ENCODE measurements at regions not wholly inside any gene's neighbourhood (a gene's known extent, or its start where the extent isn't known, plus 50 kb on each side); places are given as distances from the start of the nearest gene placed in this dataset.

- Histone ChIP-seq H3K4me1 (no peaks in the 10 kb centered on the region), H3K27me3 (replicated peaks; ENCODE audit: control insufficient read depth, insufficient read depth, low read length) (no peaks in the 10 kb centered on the region), H3K9me3 (no peaks in the 10 kb centered on the region; the same call in 1 of the 2 replicates), H3K36me3 (ENCODE audit: control insufficient read depth, insufficient read depth, low read length) (no peaks in the 10 kb centered on the region), H3K4me3 (ENCODE audit: low read depth, low read length) (no peak overlapping the region)
- Mint-ChIP-seq H3K27me3 (ENCODE audit: insufficient read depth, unreplicated experiment) (no peaks in the 10 kb centered on the region), H3K4me1 (ENCODE audit: low read depth, unreplicated experiment) (no peaks in the 10 kb centered on the region), H3K4me3 (ENCODE audit: unreplicated experiment) (no peak overlapping the region), H3K27ac (ENCODE audit: unreplicated experiment) (no peak overlapping the region), H3K36me3 (ENCODE audit: insufficient read depth, unreplicated experiment) (no peaks in the 10 kb centered on the region), H3K9me3 (ENCODE audit: unreplicated experiment) (peaks cover 10% of the 10 kb centered on the region)
- ChIA-PET POLR2A (no interaction called here), CTCF (no interaction called here)
- no peak for DNase-seq
- TF ChIP-seq CTCF (IDR thresholded peaks at IDR 0.05; ENCODE audit: insufficient read depth in 1 of 2, low read depth in 1 of 2, low read length in 1 of 2, severe bottlenecking in 1 of 2, unreplicated experiment in 1 of 2), result no peak
- intact Hi-C loops (cut with micrococcal nuclease; ENCODE audit: unreplicated experiment), result no loop called here
- no TSS peak for BruUV-seq (replicated peaks)
Observed at GRCh38 chr1:185449378-185450059, 132.5 kb upstream of the IVNS1ABP start.

GRCh38 chr1:185448591-185449186, 131.6 kb upstream of the IVNS1ABP start:
- CTCF ChIA-PET, result no interaction called here
- H3K36me3 Mint-ChIP-seq (ENCODE audit: insufficient read depth, unreplicated experiment), result no peaks in the 10 kb centered on the region
- peaks cover 10% of the 10 kb centered on the region for H3K9me3 Mint-ChIP-seq (ENCODE audit: unreplicated experiment)
- POLR2A ChIA-PET, result no interaction called here
- Histone ChIP-seq H3K9me3 (no peaks in the 10 kb centered on the region; the same call in 1 of the 2 replicates), H3K4me1 (no peaks in the 10 kb centered on the region), H3K27me3 (replicated peaks; ENCODE audit: control insufficient read depth, insufficient read depth, low read length) (no peaks in the 10 kb centered on the region), H3K4me3 (ENCODE audit: low read depth, low read length) (no peak overlapping the region), H3K36me3 (ENCODE audit: control insufficient read depth, insufficient read depth, low read length) (no peaks in the 10 kb centered on the region)
- no TSS peak for BruUV-seq (replicated peaks)
- intact Hi-C loops (cut with micrococcal nuclease; ENCODE audit: unreplicated experiment), result no loop called here
- no peaks in the 10 kb centered on the region for H3K27me3 Mint-ChIP-seq (ENCODE audit: insufficient read depth, unreplicated experiment)
- DNase-seq, result no peak
- H3K4me1 Mint-ChIP-seq (ENCODE audit: low read depth, unreplicated experiment), result no peaks in the 10 kb centered on the region
- no peak overlapping the region for H3K4me3 Mint-ChIP-seq (ENCODE audit: unreplicated experiment)
- TF ChIP-seq CTCF (IDR thresholded peaks at IDR 0.05; ENCODE audit: insufficient read depth in 1 of 2, low read depth in 1 of 2, low read length in 1 of 2, severe bottlenecking in 1 of 2, unreplicated experiment in 1 of 2), result no peak
- no peak overlapping the region for H3K27ac Mint-ChIP-seq (ENCODE audit: unreplicated experiment)

- Histone ChIP-seq H3K9me3 (no peaks in the 10 kb centered on the region; the same call in 1 of the 2 replicates), H3K27me3 (replicated peaks; ENCODE audit: control insufficient read depth, insufficient read depth, low read length) (no peaks in the 10 kb centered on the region), H3K36me3 (ENCODE audit: control insufficient read depth, insufficient read depth, low read length) (no peaks in the 10 kb centered on the region), H3K4me3 (ENCODE audit: low read depth, low read length) (no peak overlapping the region), H3K4me1 (peaks cover 4% of the 10 kb centered on the region; the same call in 1 of the 2 replicates)
- TF ChIP-seq CTCF (IDR thresholded peaks at IDR 0.05; ENCODE audit: insufficient read depth in 1 of 2, low read depth in 1 of 2, low read length in 1 of 2, severe bottlenecking in 1 of 2, unreplicated experiment in 1 of 2), result no peak
- Mint-ChIP-seq H3K27ac (ENCODE audit: unreplicated experiment) (no peak overlapping the region), H3K27me3 (ENCODE audit: insufficient read depth, unreplicated experiment) (no peaks in the 10 kb centered on the region), H3K4me3 (ENCODE audit: unreplicated experiment) (no peak overlapping the region), H3K9me3 (ENCODE audit: unreplicated experiment) (peaks cover 10% of the 10 kb centered on the region), H3K4me1 (ENCODE audit: low read depth, unreplicated experiment) (no peaks in the 10 kb centered on the region), H3K36me3 (ENCODE audit: insufficient read depth, unreplicated experiment) (no peaks in the 10 kb centered on the region)
- CTCF ChIA-PET, result no interaction called here
- DNase-seq, result no peak
- intact Hi-C loops (cut with micrococcal nuclease; ENCODE audit: unreplicated experiment), result no loop called here
- BruUV-seq (replicated peaks), result no TSS peak
- POLR2A ChIA-PET, result no interaction called here
Observed at GRCh38 chr1:185446131-185446530, 129.1 kb upstream of the IVNS1ABP start.
